Type B pancreatic cell (in vitro differentiated cells): ENCODE measurements at regions not wholly inside any gene's neighbourhood (a gene's known extent, or its start where the extent isn't known, plus 50 kb on each side); places are given as distances from the start of the nearest gene placed in this dataset.

Source experiments
- DNase-seq: peaks from one replicate; pipeline ENCODE4 v3.0.0; 2021; ENCODE audit warnings: mixed read lengths; ENCODE audit not compliant: unreplicated experiment; ENCODE audit errors: extremely low spot score
- H3K27ac Mint-ChIP-seq: 2 replicates; pipeline ENCODE4 v1.8.0; 2021; ENCODE audit warnings: mild to moderate bottlenecking, mixed read lengths
- H3K27me3 Mint-ChIP-seq: 2 replicates; pipeline ENCODE4 v1.8.0; 2021; ENCODE audit warnings: mixed read lengths
- H3K36me3 Mint-ChIP-seq: 2 replicates; pipeline ENCODE4 v1.8.0; 2021; ENCODE audit warnings: mixed read lengths
- H3K4me1 Mint-ChIP-seq: one replicate; pipeline ENCODE4 v1.8.0; 2021; ENCODE audit warnings: mixed read lengths; ENCODE audit not compliant: unreplicated experiment
- H3K4me3 Mint-ChIP-seq: 2 replicates; pipeline ENCODE4 v1.8.0; 2021; ENCODE audit warnings: mild to moderate bottlenecking, mixed read lengths
- H3K9me3 Mint-ChIP-seq: 2 replicates; pipeline ENCODE4 v1.8.0; 2021; ENCODE audit warnings: mixed read lengths
- TF ChIP-seq, protein P1 (sequence below): fragments of 200-600 bp; sonication (generic); conservative IDR thresholded peaks from 2 replicates; pipeline ENCODE4 v1.5.0; 2021; ENCODE audit warnings: antibody characterized with exemption, mild to moderate bottlenecking

DNA sequence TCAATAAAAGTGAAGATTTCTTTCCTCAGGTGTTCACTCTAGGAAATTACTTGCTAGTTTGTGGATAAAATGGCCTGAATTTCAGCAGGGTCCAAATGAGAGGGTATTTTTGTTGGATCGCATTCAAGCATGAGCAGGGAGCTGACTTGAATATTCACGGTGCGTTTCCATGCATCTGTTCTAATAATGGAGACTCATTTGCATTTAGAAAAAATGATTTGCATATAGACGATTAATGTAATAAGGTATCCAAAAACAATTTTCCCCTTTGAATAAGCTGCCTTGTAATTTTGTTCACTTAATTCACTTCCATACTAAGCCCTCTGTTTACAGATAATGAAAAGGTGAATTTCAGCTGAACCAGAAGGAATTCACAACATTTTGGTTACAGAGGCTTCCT, 130.9 kb upstream of the AJAP1 start:
- no peak overlapping the region for H3K27ac Mint-ChIP-seq
- no peak overlapping the region for H3K4me3 Mint-ChIP-seq
- H3K27me3 Mint-ChIP-seq = peaks cover 15% of the 10 kb centered on the region
- no peak for DNase-seq
- no peaks in the 10 kb centered on the region for H3K36me3 Mint-ChIP-seq
- no peaks in the 10 kb centered on the region for H3K4me1 Mint-ChIP-seq
- no peaks in the 10 kb centered on the region for H3K9me3 Mint-ChIP-seq
- TF ChIP-seq, protein P1, sequence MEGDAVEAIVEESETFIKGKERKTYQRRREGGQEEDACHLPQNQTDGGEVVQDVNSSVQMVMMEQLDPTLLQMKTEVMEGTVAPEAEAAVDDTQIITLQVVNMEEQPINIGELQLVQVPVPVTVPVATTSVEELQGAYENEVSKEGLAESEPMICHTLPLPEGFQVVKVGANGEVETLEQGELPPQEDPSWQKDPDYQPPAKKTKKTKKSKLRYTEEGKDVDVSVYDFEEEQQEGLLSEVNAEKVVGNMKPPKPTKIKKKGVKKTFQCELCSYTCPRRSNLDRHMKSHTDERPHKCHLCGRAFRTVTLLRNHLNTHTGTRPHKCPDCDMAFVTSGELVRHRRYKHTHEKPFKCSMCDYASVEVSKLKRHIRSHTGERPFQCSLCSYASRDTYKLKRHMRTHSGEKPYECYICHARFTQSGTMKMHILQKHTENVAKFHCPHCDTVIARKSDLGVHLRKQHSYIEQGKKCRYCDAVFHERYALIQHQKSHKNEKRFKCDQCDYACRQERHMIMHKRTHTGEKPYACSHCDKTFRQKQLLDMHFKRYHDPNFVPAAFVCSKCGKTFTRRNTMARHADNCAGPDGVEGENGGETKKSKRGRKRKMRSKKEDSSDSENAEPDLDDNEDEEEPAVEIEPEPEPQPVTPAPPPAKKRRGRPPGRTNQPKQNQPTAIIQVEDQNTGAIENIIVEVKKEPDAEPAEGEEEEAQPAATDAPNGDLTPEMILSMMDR = no peak

- peaks cover 22% of the 10 kb centered on the region for H3K27me3 Mint-ChIP-seq
- H3K4me3 Mint-ChIP-seq = no peak overlapping the region
- H3K9me3 Mint-ChIP-seq = no peaks in the 10 kb centered on the region
- peaks cover 4% of the 10 kb centered on the region for H3K4me1 Mint-ChIP-seq
- no peak overlapping the region for H3K27ac Mint-ChIP-seq
- TF ChIP-seq, protein P1 = no peak
- H3K36me3 Mint-ChIP-seq = no peaks in the 10 kb centered on the region
- no peak for DNase-seq
Observed at GRCh38 chr1:4526747-4527146, 127.7 kb upstream of the AJAP1 start.

DNA sequence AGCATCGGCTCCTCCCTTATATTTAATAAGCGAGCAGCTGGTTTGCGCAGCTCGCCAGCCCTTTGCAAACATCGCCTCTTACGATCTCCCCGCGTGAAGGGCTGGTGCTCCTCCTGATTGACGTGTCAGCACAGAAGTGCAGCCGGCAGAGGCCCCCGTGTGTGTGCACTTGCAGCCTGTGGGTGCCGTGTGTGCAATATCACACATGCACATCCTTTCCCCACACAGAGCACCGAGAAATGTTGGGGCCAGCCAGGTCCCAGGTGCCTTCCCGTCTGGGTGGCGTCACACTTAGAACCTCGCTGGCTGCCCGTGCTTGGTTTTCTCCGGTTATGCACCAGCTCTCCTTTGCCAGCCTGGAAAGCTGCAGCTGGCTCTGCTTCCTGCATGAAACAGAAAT, 126.6 kb upstream of the AJAP1 start:
- DNase-seq = no peak
- H3K9me3 Mint-ChIP-seq = no peaks in the 10 kb centered on the region
- peaks cover 4% of the 10 kb centered on the region for H3K4me1 Mint-ChIP-seq
- H3K4me3 Mint-ChIP-seq = no peak overlapping the region
- H3K36me3 Mint-ChIP-seq = no peaks in the 10 kb centered on the region
- TF ChIP-seq, protein P1 = no peak
- peaks cover 22% of the 10 kb centered on the region for H3K27me3 Mint-ChIP-seq
- no peak overlapping the region for H3K27ac Mint-ChIP-seq

DNA sequence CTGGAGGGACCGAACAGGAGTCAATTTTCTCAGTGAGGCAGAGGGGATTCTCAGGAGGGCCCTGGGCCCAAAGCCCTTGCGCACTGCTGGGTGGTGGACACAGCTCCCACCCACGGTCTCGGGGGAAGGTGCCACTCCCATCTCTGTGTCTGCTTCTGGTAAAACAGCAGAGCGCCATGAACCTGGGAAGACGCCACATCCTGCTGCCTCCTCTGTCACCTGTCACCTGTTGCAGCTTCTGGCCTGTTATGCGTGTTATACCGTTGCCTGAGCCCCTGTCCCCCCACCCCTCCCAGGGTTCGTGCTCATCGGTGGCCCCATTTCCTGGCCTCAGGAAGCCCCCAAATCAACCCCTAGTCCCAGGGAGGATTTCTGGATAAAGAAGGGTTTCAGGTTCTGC, 125.8 kb upstream of the AJAP1 start:
- H3K9me3 Mint-ChIP-seq = no peaks in the 10 kb centered on the region
- H3K27ac Mint-ChIP-seq = no peak overlapping the region
- H3K36me3 Mint-ChIP-seq = no peaks in the 10 kb centered on the region
- H3K4me3 Mint-ChIP-seq = no peak overlapping the region
- no peak for DNase-seq
- H3K4me1 Mint-ChIP-seq = peaks cover 4% of the 10 kb centered on the region
- TF ChIP-seq, protein P1 = no peak
- peaks cover 17% of the 10 kb centered on the region for H3K27me3 Mint-ChIP-seq

DNA sequence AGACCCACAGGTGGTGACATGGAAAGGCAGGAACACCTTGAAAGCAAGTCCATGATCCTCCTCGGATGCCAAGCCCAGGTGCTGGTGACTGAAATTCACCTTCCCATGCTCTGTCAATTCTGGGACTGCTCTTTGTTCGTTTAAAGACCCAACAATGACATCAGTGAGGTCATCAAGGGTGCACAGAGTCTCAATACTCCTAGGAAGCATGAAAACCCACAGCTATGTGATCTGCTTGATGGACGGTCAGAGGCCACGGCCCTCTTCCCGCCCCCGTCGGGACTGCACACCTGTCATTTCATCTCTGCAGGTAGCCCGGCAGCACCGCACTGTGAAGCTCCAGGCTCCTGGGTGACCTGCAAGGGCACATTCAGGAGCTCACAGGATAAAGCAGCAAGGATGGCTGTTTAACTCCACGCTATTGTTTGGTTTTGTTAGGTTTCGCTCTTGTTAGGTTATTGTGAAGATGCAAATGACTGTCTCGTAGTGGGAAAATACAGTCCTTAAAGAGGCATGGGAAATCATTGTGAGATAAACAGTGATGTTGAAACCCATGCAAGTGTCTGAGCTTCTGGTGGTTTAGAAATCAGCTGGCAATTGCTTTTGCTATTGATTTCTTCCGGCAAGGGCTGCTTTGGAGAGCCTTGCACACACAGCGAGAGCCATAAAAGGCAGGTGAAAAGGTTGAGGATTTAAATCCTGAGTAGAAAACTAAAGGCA, 124.8 kb upstream of the AJAP1 start:
- Mint-ChIP-seq H3K36me3 (no peaks in the 10 kb centered on the region), H3K4me3 (no peak overlapping the region), H3K9me3 (no peaks in the 10 kb centered on the region), H3K27me3 (peaks cover 11% of the 10 kb centered on the region), H3K4me1 (peaks cover 4% of the 10 kb centered on the region), H3K27ac (no peak overlapping the region)
- TF ChIP-seq, protein P1 = no peak
- DNase-seq = no peak
